HG03175 (cell line): ENCODE measurements at regions not wholly inside any gene's neighbourhood (a gene's known extent, or its start where the extent isn't known, plus 50 kb on each side); places are given as distances from the start of the nearest gene placed in this dataset.

Experiments used
- ATAC-seq: cut with Tn5 transposase; IDR thresholded peaks from one replicate; pipeline ENCODE4 v1.9.1; 2021; ENCODE audit warnings: mild to moderate bottlenecking, moderate library complexity; ENCODE audit not compliant: unreplicated experiment

DNA sequence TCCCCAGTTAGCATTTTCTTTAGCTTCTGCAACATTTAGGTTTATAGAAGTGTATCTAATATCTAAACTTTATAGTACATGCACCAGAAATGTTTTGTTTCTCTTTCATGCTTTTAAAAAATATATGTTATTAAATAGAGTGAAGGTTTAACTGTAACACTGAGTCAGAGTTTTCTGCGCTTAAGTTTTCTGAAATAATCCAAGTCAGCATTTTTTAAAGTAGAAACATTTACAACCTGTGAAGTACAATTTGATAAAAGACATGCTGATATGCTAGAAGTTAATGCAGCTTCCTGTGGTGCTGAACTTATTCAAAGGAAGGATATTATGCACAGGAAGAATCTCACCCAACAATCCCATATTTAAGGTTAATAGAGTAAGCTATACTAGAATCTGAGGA is 1096.8 kb downstream of the LRFN5 start:
- no peak for ATAC-seq

DNA sequence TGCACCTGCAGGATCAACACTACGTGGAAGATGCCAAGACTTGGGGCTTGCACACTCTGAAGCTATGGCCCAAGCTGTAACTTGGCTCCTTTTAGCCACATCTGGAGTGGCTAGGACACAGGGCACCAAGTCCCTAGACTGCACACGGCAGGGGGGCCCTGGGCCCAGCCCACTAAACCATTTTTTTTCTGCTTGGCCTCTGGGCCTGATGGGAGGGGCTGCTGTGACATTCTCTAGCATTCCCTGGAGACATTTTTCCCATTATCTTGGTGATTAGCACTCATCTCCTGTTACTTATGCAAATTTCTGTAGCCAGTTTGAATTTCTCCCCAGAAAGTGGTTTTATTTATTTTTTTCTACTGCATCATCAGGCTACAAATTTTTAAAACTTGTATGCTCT is 1080.7 kb downstream of the LRFN5 start:
- no peak for ATAC-seq

DNA sequence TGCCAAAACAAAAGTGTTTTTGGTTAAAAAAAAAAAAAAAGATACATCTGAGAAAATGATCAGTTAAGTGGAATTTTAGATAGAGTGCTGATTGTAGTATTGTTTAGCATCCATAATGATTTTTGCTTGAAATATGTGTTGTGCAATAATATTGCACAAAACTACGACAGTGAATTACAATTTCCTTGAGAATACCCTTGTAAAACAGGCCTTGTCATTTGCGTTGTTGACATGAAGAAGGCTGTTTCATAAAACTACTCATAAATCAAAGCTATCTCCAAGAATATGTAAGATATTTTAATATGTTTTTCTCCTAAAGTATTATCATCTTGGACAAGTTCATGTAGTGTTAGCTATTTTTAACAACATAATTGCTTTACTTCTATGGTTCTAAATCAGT is 1077.0 kb downstream of the LRFN5 start:
- ATAC-seq, result no peak

- no peak for ATAC-seq
Measured at GRCh38 chr14:42676636-42677035, 1070.0 kb downstream of the LRFN5 start.

GRCh38 chr14:42673963-42674362 is 1067.3 kb downstream of the LRFN5 start:
- no peak for ATAC-seq

DNA sequence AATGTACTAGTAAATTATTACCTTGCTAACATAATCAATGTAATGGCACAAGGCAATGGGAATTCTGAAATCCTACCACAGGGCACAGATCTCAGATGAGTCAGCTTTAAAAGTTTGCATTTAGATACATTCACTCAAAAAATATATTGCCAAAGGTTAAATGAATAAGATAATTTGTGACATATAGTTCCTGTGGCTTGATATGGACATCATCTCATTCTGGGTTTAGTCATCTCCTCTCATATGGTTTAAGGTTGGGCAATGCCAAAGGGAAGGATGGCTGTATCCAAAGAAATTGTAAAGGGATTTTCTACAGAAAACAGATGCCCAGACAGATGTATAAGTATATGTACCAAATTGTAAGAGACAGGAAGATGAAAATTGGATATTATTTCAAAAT is 1065.0 kb downstream of the LRFN5 start:
- ATAC-seq, result no peak

- ATAC-seq, result no peak
Measured at GRCh38 chr14:42665083-42665482, 1058.4 kb downstream of the LRFN5 start.

DNA sequence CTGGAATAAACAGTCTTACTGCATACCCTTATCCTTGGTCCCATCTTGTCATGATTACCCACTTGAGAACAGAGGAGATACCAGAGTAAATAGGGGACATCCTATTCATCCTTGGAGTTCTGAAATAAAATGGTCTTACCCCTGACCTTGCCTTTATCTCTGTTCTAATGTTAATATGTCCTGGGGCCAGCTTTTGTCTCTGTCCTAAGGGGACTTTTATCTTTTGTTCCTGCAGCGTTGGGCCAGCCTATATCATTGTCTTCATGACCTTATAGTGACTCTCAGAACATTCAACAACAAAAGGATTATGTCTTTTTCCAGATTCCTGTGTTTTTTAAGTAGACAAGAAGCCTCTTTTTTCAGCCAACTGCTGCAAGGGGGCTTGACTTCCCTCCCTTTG is 1057.5 kb downstream of the LRFN5 start:
- ATAC-seq, result no peak

DNA sequence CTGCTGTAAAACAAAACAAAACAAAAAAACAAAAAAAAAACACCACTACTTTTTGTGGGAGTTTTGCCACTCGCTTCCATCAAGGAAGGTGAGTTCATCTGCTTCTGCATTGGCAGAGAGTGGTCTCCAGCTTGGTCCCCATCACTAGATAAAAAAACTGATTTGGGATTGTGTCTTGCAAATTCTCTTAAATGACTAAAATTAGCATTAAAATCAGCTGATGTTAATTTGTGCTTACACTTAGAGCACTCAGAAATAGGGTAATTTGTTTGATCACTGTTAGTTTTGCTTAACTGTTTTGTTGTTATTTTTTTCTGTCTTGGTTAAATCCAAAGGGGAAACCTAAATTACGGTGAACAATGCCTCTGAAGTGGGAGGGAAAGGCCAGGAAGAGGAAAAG is 1048.0 kb downstream of the LRFN5 start:
- no peak for ATAC-seq

DNA sequence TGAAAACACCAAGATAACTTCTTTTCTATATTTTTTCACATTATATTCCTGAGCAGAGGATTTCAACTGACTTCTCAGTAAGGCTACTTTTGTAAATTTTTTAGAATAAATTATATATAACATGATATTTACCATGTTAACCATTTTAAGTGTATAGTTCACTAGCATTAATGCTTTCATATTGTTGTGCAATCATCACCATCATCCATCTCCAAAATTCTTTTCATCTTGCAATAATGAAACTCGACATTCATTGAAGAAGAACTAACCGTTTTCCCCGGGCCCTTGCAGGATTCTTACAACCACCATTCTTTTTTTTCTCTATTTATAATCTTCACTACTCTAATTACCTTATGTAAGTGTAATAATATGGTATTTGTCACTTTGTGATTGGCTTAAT is 1036.1 kb downstream of the LRFN5 start:
- ATAC-seq, result no peak

DNA sequence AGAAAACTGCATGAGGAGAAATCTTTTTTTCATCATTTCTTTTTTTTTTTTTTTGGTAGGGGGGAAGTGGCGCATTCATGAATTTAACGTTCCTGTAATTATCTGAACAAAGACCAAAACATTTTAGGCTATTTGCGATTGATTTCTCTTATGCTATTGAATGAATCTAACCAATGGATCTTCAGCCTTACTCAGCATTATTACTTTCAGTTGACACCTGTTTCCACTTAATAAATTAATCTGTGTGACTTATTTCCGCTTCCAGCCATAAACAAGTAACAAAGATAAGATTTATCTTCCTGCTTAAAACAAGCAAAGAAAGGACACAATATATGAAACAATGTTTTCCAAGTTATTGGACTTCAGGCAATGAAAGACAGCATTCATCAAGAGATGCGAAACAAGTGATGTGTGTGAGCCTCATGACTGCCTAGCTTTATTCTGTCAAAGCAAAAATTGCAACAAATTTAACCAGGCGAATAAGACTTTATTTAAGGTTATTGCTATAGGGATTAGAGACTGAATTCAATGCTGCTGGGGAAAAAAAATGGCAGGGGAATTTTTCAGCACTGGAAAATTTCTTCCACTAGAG is 1026.9 kb downstream of the LRFN5 start:
- ATAC-seq, result no peak

- ATAC-seq, result no peak
Measured at GRCh38 chr14:42629553-42629952, 1022.9 kb downstream of the LRFN5 start.

DNA sequence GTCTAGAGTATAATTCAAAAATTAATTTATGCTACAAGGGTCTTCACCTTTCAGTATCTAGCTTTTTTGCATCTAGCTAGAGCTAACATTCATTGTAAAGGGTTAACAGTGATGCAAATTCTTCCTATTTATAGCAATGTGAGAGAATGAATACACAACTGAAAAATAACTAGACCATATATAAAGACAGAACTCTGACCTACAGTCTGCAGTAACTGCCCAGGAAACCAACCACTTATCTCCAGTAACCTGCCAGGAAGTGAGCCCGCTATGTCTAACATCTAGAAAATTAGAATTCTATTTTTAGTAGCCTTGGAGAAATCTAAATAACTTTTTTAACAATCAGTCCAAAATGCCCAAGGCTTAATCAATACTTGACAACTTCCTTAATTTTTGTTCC is 1021.9 kb downstream of the LRFN5 start:
- ATAC-seq, result no peak

- ATAC-seq, result no peak
Measured at GRCh38 chr14:42626986-42627385, 1020.3 kb downstream of the LRFN5 start.

DNA sequence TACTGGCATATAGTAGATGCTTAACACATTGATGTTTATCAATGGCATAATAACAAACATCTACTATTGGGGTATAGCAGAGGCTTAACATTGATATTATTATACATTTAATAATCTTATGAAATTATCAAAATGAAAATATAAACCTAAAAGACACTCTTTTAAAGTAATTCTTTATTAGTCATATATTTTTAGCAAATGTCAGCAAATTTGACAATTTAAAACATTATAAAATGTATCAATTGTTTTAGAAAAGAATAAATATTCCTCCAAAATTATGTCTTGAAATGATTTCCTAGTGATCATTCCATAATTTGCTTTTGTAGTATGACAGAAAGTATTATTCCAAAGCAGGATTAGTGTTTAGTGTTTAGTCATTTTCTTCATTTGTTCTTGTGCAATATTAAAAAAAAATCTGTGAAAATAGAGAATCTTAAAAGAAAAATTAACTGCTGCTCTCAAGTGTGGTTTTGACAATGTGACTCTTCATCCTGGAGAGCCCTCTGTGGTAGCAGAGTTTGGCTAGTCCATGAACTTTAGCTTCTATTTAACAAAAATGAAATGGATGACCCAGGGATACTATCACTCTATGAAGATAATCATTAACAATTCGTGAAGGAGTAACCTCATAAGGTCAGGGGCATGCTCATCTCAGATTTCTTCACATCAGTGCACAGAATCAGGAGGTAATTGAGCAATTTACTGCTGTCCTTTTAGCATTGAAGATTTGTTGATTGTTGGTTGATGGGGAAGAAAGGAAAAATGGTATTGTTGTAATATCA is 1018.5 kb downstream of the LRFN5 start:
- ATAC-seq, result no peak

DNA sequence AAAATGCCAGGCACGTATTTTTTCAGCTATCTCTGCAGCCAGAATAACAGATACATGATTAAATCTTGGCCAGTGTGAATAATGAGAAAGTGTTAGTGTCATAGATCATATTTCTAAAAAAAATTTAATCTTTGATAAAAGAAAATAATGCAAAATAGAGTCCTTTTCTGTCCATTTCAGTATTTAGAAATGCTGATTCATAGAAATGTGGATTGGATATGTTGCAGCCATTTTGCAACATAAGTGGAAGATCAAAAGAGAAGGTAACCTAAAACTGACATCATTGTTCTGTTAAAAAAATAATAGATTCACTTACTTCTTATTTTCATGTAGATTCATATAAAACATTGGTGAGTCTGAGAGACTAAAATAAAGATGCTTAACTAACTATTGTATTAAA is 1010.3 kb downstream of the LRFN5 start:
- ATAC-seq, result no peak

GRCh38 chr14:42606839-42607238 is 1000.2 kb downstream of the LRFN5 start:
- ATAC-seq, result no peak

DNA sequence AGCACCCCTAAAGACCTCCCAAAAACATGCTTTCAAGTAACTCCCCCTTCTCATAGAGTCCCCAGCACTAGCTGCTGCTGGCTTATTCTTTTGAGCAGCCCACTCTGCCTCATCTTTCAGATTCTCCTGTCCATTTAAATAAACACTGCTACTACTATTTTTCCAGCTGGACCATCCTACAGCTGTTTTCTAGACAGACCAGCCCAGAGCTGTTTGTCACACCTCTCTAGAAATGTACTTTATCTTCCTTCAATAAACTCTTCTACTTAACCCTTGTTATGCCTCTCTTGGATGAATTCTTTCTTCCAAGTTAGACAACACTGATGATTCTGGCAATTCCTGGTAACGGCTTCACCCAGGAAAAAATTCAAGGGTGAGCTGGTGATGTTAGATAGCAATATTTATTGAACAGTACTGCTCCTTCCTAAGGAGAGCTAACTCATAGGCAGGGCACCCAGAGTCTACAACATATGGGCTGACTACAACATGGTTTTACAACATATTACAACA is 995.7 kb downstream of the LRFN5 start:
- no peak for ATAC-seq

DNA sequence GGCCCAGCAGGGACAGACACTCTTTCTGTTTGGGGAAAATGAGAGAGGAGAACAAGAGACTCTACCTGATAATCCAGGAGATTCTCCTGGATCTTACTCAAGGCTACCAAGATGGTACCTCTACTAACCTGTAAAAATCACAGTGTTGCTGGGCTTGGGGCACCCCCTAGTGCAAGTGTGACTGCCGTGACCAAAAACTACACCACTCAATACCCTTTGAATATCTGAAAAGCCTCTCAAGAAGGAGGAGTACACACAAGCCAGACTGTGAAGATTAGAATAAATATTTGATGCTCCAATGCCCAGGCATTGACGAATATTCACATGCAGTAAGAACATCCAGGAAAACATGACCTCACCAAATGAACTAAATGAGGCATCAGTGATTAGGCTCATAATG is 965.4 kb downstream of the LRFN5 start:
- no peak for ATAC-seq

- no peak for ATAC-seq
Measured at GRCh38 chr14:42569227-42569626, 962.6 kb downstream of the LRFN5 start.

DNA sequence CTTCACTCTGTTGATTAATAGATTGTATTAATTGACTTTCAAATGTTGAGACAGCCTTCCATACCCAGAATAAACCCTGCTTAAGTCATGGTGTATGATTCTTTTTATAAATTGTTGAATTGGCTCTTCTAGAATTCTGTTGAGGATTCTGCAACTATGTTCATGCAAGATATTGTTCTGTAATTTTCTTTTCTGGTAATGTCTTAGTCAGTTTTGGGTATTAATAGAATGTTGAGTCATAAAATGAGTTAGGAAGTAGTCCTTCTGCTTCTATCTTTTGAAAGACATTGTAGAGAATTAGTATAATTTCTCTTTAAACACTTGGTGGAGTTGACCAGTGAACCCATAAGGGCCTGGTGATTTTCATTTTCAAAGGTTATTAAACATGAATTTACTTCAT is 958.9 kb downstream of the LRFN5 start:
- no peak for ATAC-seq

GRCh38 chr14:42563313-42563712 is 956.6 kb downstream of the LRFN5 start:
- ATAC-seq, result no peak

GRCh38 chr14:42556551-42556950 is 949.9 kb downstream of the LRFN5 start:
- no peak for ATAC-seq
